Testis (tissue), 2 donors: ENCODE measurements at regions not wholly inside any gene's neighbourhood (a gene's known extent, or its start where the extent isn't known, plus 50 kb on each side); places are given as distances from the start of the nearest gene placed in this dataset.

ENCODE experiments used
- DNase-seq: peaks from one replicate; pipeline ENCODE4 v3.0.0-alpha.2; 2019
- H3K27ac ChIP-seq, 2 donors: fragments of 200-600 bp; sonication (generic); one replicate each; pipeline ENCODE4 v1.5.1; 2019
- H3K27me3 ChIP-seq: fragments of 200-600 bp; sonication (generic); one replicate; pipeline ENCODE4 v1.5.1; 2019
- H3K36me3 ChIP-seq: fragments of 200-600 bp; sonication (generic); one replicate; pipeline ENCODE4 v1.5.1; 2017; ENCODE audit warnings: low read depth; ENCODE audit errors: missing control alignments
- H3K4me1 ChIP-seq: fragments of 200-600 bp; sonication (generic); one replicate; pipeline ENCODE4 v1.5.1; 2019
- H3K4me3 ChIP-seq, 2 donors: fragments of 200-600 bp; sonication (generic); one replicate each; pipeline ENCODE4 v1.5.1; 2017 to 2019
- H3K9me3 ChIP-seq: fragments of 200-600 bp; sonication (generic); one replicate; pipeline ENCODE4 v1.5.1; 2017
- POLR2A ChIP-seq: fragments of 450-650 bp; IDR thresholded peaks from one replicate; pipeline ENCODE4 v1.6.1; 2017; ENCODE audit warnings: antibody characterized with exemption, mild to moderate bottlenecking, moderate library complexity
- WGBS, 2 donors: methylation state at CpG; one replicate each; pipeline ENCODE4 v1.1.5; 2018; 5-methylcytosine and 5-hydroxymethylcytosine counted together
- intact Hi-C: fragments of 100-400 bp; cut with DNase I; formaldehyde crosslinking; loops from one replicate; pipeline ENCODE4 v1.15.1; 2023; ENCODE audit warnings: low total_unique reads
- TF ChIP-seq, protein P1 (sequence below), 3 experiments: fragments of 450-650 bp in 2 of 3; fragments of 200-600 bp in 1 of 3; sonication (generic) in 1 of 3; IDR thresholded peaks; one replicate each; pipeline ENCODE4 v1.5.1; 2016 to 2019; ENCODE audit warnings: antibody characterized with exemption in 3 of 3, mild to moderate bottlenecking in 2 of 3, moderate library complexity in 1 of 3

DNA sequence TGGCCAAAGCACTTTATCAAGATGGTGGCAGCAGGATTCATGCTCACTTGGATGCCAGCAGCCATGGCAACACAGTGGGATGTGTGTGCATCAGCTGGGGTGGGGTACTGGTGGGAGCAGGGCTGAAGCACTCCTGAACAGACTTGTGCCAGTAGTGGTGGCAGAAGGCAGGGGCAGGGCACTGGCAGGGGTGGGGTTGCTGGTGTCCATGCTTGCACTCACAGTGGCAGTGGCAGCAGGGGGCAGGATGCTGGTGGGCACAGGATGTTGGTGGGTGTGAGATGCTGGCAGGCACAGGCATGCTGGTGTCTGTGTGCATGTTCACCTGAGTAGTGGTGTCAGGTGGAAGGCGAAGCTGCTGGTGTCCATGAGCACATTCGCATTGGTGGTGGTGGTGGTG lies 161.0 kb upstream of the PMFBP1 start:
- Histone ChIP-seq H3K4me1 (no peaks in the 10 kb centered on the region), H3K9me3 (no peaks in the 10 kb centered on the region), H3K36me3 (no peaks in the 10 kb centered on the region), H3K4me3 (no peak overlapping the region), H3K27ac (no peak overlapping the region), H3K27me3 (no peaks in the 10 kb centered on the region)
- TF ChIP-seq, protein P1, sequence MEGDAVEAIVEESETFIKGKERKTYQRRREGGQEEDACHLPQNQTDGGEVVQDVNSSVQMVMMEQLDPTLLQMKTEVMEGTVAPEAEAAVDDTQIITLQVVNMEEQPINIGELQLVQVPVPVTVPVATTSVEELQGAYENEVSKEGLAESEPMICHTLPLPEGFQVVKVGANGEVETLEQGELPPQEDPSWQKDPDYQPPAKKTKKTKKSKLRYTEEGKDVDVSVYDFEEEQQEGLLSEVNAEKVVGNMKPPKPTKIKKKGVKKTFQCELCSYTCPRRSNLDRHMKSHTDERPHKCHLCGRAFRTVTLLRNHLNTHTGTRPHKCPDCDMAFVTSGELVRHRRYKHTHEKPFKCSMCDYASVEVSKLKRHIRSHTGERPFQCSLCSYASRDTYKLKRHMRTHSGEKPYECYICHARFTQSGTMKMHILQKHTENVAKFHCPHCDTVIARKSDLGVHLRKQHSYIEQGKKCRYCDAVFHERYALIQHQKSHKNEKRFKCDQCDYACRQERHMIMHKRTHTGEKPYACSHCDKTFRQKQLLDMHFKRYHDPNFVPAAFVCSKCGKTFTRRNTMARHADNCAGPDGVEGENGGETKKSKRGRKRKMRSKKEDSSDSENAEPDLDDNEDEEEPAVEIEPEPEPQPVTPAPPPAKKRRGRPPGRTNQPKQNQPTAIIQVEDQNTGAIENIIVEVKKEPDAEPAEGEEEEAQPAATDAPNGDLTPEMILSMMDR (IDR thresholded peaks at IDR 0.05): no peak
- no peak for TF ChIP-seq POLR2A
- intact Hi-C loops: no loop called here
- DNase-seq: no peak
- WGBS, 2 donors: 100% methylated on average over 2 of the region's 2 CpGs

DNA sequence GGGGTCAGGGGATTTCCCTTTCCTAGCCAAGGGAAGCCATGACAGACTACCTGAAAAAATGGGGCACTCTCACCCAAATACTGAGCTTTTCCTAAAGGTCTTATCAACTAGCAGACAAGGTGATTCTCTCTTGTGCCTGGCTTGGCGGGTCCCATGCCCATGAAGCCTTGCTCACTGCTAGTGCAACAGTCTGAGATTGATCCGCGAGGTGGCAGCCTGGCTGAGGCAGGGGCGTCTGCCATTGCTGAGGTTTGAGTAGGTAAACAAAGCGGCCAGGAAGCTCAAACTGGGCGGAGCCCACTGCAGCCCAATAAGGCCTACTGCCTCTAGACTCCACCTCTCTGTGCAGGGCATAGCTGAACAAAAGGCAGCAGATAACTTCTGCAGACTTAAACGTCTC lies 152.6 kb upstream of the PMFBP1 start:
- no peak for DNase-seq
- H3K27ac ChIP-seq: no peak overlapping the region
- intact Hi-C loops: no loop called here
- 93 to 96% methylated on average over 6 to 7 of the region's 7 CpGs for WGBS, 2 donors
- H3K4me1 ChIP-seq: no peaks in the 10 kb centered on the region
- H3K36me3 ChIP-seq: no peaks in the 10 kb centered on the region
- H3K9me3 ChIP-seq: no peaks in the 10 kb centered on the region
- H3K4me3 ChIP-seq: no peak overlapping the region
- TF ChIP-seq, protein P1 (IDR thresholded peaks at IDR 0.05): no peak
- TF ChIP-seq POLR2A: no peak
- H3K27me3 ChIP-seq: no peaks in the 10 kb centered on the region

DNA sequence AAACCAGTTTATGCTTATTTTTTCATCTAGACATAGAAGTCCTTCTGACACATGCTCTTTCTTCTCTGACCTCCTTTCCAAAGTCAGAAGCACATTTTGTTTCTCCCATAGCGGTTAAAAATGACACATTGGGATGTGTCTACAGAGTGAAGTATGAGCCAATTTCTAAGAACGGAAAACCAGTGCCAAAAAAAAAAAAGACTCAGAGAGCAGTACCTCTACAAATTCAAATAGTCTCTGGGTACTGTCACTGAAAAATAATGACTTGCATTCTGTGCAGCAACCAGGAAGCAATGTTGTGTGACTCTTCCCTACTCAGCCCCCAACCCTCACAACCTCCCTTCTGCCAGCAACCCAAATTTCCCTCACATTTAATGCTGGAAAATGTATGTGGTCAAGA lies 145.5 kb upstream of the PMFBP1 start:
- H3K27me3 ChIP-seq: no peaks in the 10 kb centered on the region
- H3K36me3 ChIP-seq: no peaks in the 10 kb centered on the region
- intact Hi-C loops: no loop called here
- TF ChIP-seq, protein P1 (IDR thresholded peaks at IDR 0.05): no peak
- no peak for TF ChIP-seq POLR2A
- peak overlapping the region in 1 of 2 donors; percentile 46 for H3K27ac ChIP-seq
- peaks cover 6% of the 10 kb centered on the region for H3K4me1 ChIP-seq
- H3K9me3 ChIP-seq: no peaks in the 10 kb centered on the region
- no peak overlapping the region for H3K4me3 ChIP-seq
- 28 to 39% methylated on average over 2 of the region's 2 CpGs for WGBS, 2 donors
- no peak for DNase-seq

DNA sequence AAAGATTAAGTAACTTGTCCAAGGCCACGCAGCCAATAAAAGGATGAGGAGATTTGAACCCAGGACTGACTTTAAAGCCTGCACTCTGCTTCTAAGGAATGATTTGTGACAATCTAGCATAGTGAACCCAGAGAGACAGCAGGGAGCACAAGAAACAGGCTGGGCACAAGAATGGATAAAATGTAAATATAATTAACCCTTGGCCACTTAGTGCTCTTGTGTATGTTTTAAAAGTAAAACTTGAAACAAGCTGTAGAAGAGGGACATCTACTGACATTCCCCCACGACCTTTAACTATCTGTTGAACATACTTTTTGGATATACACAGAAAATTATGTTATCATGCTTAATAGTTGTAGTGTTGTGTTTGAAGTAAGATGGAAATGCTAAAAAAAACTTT lies 141.9 kb upstream of the PMFBP1 start:
- WGBS, 2 donors: 87 to 90% methylated on average over 2 of the region's 2 CpGs

DNA sequence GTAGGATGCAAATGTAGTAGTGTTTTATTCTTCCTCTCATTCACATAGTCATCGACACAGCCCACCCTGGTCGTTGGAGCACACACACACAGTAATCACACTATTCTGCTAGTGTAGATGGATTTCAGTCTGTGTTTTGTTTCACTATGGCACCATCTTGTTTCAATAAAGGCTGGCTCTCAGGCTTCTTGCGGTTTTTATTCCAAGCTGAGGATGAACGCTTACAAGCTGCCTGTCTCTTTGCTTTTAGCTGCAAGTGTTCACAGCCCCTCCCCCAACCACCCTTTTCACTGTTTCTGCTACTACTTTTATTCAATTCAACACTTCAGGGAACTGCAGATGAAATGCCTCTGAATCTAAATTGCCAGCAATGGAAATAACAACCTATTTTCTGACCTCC lies 140.9 kb upstream of the PMFBP1 start:
- Histone ChIP-seq H3K4me1 (peaks cover 6% of the 10 kb centered on the region), H3K27ac (no peak overlapping the region), H3K36me3 (no peaks in the 10 kb centered on the region), H3K9me3 (no peaks in the 10 kb centered on the region), H3K4me3 (no peak overlapping the region), H3K27me3 (no peaks in the 10 kb centered on the region)
- TF ChIP-seq, protein P1 (IDR thresholded peaks at IDR 0.05): no peak
- no peak for TF ChIP-seq POLR2A
- intact Hi-C loops: no loop called here
- 84 to 88% methylated on average over 4 of the region's 4 CpGs for WGBS, 2 donors
- DNase-seq: no peak

More for the DNA sequence above, 141.9 kb upstream of the PMFBP1 start:
- H3K27ac ChIP-seq: no peak overlapping the region
- H3K4me3 ChIP-seq: no peak overlapping the region
- no peaks in the 10 kb centered on the region for H3K9me3 ChIP-seq
- peaks cover 6% of the 10 kb centered on the region for H3K4me1 ChIP-seq
- no peak for DNase-seq
- H3K36me3 ChIP-seq: no peaks in the 10 kb centered on the region
- H3K27me3 ChIP-seq: no peaks in the 10 kb centered on the region
- no peak for TF ChIP-seq POLR2A
- TF ChIP-seq, protein P1 (IDR thresholded peaks at IDR 0.05): no peak
- intact Hi-C loops: no loop called here
